GM10266 (cell line): ENCODE measurements at regions not wholly inside any gene's neighbourhood (a gene's known extent, or its start where the extent isn't known, plus 50 kb on each side); places are given as distances from the start of the nearest gene placed in this dataset.

ENCODE experiments used
- DNase-seq: peaks from one replicate; pipeline ENCODE4 v3.0.0; 2012; ENCODE audit errors: extremely low spot score
- TF ChIP-seq, protein P1 (sequence below): IDR thresholded peaks from 2 replicates; pipeline ENCODE4 v1.5.1; 2012; ENCODE audit warnings: mild to moderate bottlenecking, low read depth; ENCODE audit not compliant: control insufficient read depth, insufficient read depth; ENCODE audit errors: missing control alignments

DNA sequence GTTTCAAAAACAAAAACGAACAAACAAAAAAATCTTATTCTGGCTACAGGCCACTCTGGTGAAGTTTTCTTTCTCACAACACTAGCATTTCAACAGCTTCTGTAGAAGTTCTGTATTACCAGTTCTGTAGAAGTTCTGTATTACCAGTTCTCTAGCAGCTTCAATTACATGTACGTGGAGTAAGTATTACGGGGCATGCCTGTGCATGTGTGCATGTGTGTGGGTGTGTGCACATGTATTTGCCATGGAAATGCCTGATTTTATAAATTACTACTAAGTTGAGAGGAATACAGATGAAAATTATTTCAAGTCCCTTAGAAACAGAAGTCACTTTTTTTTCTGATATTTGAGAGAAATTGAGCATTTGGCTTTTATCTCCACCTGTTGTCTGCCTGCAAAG lies 414.2 kb downstream of the FOXO1 start:
- TF ChIP-seq, protein P1, sequence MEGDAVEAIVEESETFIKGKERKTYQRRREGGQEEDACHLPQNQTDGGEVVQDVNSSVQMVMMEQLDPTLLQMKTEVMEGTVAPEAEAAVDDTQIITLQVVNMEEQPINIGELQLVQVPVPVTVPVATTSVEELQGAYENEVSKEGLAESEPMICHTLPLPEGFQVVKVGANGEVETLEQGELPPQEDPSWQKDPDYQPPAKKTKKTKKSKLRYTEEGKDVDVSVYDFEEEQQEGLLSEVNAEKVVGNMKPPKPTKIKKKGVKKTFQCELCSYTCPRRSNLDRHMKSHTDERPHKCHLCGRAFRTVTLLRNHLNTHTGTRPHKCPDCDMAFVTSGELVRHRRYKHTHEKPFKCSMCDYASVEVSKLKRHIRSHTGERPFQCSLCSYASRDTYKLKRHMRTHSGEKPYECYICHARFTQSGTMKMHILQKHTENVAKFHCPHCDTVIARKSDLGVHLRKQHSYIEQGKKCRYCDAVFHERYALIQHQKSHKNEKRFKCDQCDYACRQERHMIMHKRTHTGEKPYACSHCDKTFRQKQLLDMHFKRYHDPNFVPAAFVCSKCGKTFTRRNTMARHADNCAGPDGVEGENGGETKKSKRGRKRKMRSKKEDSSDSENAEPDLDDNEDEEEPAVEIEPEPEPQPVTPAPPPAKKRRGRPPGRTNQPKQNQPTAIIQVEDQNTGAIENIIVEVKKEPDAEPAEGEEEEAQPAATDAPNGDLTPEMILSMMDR: no peak
- DNase-seq: no peak

DNA sequence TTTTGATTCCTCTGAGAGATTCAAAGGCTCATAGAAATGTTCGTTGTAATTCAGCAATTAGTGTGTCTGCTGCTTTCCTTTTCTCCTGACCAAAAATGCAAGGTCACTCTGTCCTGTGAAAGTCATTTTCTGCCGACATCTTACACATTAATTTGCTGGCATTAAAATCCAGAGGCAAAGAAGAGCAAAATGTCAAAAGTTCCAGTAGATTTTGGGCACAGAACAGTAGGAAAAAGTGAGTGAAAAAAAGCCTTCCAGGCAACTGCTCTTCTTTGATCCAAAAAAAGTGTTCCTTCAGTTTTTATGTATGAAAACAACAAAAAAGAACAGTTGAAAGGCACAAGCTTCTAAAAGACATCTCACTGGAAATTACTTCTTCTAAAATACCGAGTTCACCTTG lies 413.8 kb downstream of the FOXO1 start:
- no peak for DNase-seq
- TF ChIP-seq, protein P1: no peak

DNA sequence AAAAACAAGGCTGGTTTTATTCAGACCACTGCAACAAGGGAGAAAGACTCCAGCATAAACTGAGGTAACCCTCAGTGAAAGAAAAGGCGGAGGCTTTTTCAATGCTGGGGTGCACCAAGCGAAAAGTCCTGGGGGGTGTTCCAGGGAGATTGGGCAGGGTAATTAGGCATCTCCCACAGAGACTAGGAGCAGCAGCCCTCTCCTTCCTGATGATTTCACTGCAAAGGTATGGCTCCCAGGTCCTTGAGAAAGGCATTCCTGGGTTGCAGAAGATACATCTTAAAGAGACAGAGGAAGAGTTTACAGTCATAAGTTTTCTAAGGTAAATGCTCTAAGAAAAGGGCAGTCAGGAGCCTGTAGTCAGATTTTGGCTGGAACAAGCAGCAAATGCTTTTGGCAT lies 412.0 kb downstream of the FOXO1 start:
- DNase-seq: no peak
- TF ChIP-seq, protein P1: no peak

DNA sequence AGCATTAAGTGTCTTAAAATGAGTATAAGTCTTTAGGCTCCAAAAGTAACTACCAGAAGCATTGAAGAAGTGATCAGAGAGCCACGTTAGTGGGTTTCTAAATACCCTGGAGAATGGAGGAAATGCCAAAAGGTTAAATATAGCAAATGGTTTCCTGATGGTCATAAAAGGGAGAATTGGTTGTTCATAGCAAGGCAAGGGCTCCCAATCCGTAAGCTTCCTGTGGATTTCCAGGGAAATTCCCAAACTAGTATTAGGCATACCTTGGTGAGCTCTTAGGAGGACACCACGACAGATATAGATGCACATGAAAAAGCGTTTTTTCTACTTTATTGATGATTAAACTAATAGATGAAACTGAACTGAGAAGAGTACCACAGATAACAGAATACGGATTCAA lies 410.9 kb downstream of the FOXO1 start:
- TF ChIP-seq, protein P1: no peak
- no peak for DNase-seq

DNA sequence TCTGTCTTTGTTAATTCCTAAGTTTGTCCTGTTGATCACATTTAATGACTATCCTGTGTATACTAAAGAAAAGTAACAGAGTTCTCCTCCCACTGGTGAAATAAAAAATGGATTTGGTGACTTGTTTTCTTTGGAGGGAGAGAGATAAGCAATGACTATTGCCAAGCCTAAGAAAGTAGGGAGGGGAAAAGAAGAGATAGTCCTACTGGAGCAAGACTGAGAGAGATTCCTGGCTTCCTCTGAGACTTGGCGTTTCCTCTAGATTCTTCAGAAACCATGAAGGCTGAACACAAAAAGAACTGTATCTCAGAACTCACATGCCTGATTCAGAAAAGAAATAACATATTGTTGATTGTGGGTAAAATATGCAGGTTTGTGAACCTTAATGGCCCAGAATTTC lies 406.5 kb downstream of the FOXO1 start:
- DNase-seq: no peak
- TF ChIP-seq, protein P1: no peak

DNA sequence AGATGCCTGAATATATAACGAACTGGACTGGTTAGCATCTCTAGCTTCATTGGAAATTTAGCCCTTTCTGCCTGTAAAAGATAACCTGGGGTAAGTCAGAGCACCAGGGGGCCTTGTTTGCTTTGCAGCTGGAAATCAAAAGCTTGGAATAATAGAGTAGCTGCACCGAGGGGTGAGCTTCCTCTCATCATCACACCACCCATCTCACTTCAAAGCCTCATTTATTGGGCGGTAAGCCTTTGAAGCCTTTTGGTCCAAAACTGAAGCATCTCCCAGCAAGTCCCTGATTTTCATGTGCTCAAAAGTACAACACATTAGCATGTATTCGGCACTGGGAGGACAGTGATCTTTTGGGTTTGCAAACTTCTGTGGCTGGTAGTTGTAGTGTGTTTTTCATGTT lies 405.1 kb downstream of the FOXO1 start:
- DNase-seq: no peak

DNA sequence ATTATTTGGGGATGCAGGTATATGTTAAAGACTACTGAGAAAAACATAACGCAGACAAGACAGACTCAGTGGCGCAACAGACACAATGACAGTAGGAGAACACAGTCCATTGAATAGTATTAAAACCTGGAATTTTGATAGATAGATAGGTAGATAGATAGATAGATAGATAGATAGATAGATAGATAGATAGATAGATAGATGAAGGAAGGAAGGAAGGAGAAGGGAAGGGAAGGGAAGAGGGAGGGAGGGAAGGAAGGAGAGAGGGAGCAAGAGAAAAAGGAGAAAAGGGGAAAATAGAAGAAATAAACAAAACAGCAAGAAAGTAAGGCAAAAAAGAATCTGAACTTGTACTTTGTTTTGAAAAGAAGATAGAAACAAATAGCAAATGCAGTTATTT lies 404.5 kb downstream of the FOXO1 start:
- no peak for DNase-seq
- TF ChIP-seq, protein P1: no peak

More for the DNA sequence above, 405.1 kb downstream of the FOXO1 start:
- TF ChIP-seq, protein P1: no peak
